NCI-H748 (cell line): ENCODE measurements at regions not wholly inside any gene's neighbourhood (a gene's known extent, or its start where the extent isn't known, plus 50 kb on each side); places are given as distances from the start of the nearest gene placed in this dataset.
"Not testable (repeated sequence)": the region's sequence is repeated elsewhere in the genome, so short reads cannot be mapped to it uniquely, and the experiment has no call there.

ENCODE experiments used
- DNase-seq: peaks from one replicate; lab custom pipeline; 2025; ENCODE audit not compliant: unreplicated experiment; lab: John Stamatoyannopoulos, UW

GRCh38 chr2:60252581-60253150 lies 300.8 kb downstream of the BCL11A start:
- no peak for DNase-seq

GRCh38 chr2:60251247-60251646 lies 302.2 kb downstream of the BCL11A start:
- DNase-seq, result no peak

- no peak for DNase-seq
Observed at GRCh38 chr2:60249879-60250278, 303.6 kb downstream of the BCL11A start.

- DNase-seq, result no peak
Observed at GRCh38 chr2:60247471-60247870, 306.0 kb downstream of the BCL11A start.

- no peak for DNase-seq
Observed at GRCh38 chr2:60246583-60246982, 306.9 kb downstream of the BCL11A start.

GRCh38 chr2:60234274-60234986 lies 319.0 kb downstream of the BCL11A start:
- DNase-seq, result no peak

GRCh38 chr2:60230596-60230995 lies 322.9 kb downstream of the BCL11A start:
- no peak for DNase-seq

GRCh38 chr2:60230037-60230436 lies 323.4 kb downstream of the BCL11A start:
- no peak for DNase-seq

- no peak for DNase-seq
Observed at GRCh38 chr2:60226943-60227342, 326.5 kb downstream of the BCL11A start.

- DNase-seq, result no peak
Observed at GRCh38 chr2:60226191-60226590, 327.3 kb downstream of the BCL11A start.

- no peak for DNase-seq
Observed at GRCh38 chr2:60223859-60224258, 329.6 kb downstream of the BCL11A start.

GRCh38 chr2:60221098-60221497 lies 332.4 kb downstream of the BCL11A start:
- no peak for DNase-seq

GRCh38 chr2:60219536-60219935 lies 333.9 kb downstream of the BCL11A start:
- DNase-seq, result no peak

- no peak for DNase-seq
Observed at GRCh38 chr2:60216452-60216995, 336.9 kb downstream of the BCL11A start.

GRCh38 chr2:60215386-60215901 lies 338.0 kb downstream of the BCL11A start:
- DNase-seq, result peak; percentile 59

GRCh38 chr2:60214626-60214875 lies 338.9 kb downstream of the BCL11A start:
- DNase-seq, result no peak

GRCh38 chr2:60213865-60214625 lies 339.4 kb downstream of the BCL11A start:
- peak; percentile 51 for DNase-seq

GRCh38 chr2:60212181-60212945 lies 341.1 kb downstream of the BCL11A start:
- no peak for DNase-seq

GRCh38 chr2:60189006-60189405 lies 364.4 kb downstream of the BCL11A start:
- DNase-seq, result not testable (repeated sequence)

- DNase-seq, result no peak
Observed at GRCh38 chr2:60175290-60175689, 378.2 kb downstream of the BCL11A start.

- DNase-seq, result no peak
Observed at GRCh38 chr2:60174146-60174545, 379.3 kb downstream of the BCL11A start.
